Aorta (tissue), 5 donors: ENCODE measurements at regions not wholly inside any gene's neighbourhood (a gene's known extent, or its start where the extent isn't known, plus 50 kb on each side); places are given as distances from the start of the nearest gene placed in this dataset.

Experiments
- ATAC-seq: fragments of 200-7000 bp; cut with Tn5 transposase; one replicate; pipeline ENCODE4 v1.9.1; 2022; ENCODE audit warnings: moderate library complexity; ENCODE audit not compliant: low FRiP score
- DNase-seq, 2 donors: peaks; one replicate each; pipeline ENCODE4 v3.0.0-alpha.2; 2020
- H3K27ac ChIP-seq, 2 donors: one replicate each; pipeline ENCODE4 v1.5.1; 2013; ENCODE audit warnings: low read length in 2 of 2, mild to moderate bottlenecking in 2 of 2, moderate library complexity in 2 of 2, control low read depth in 1 of 2, inconsistent platforms in 1 of 2, low read depth in 1 of 2
- H3K27me3 ChIP-seq, 2 donors: one replicate each; pipeline ENCODE4 v1.6.1; 2013; ENCODE audit warnings: control low read depth in 1 of 2, low read length in 1 of 2, mild to moderate bottlenecking in 1 of 2, moderate library complexity in 1 of 2; ENCODE audit not compliant: insufficient read depth in 2 of 2, control insufficient read depth in 1 of 2
- H3K36me3 ChIP-seq, 2 donors: one replicate each; pipeline ENCODE4 v1.6.1; 2013; ENCODE audit warnings: control low read depth in 1 of 2, low read length in 1 of 2, mild to moderate bottlenecking in 1 of 2; ENCODE audit not compliant: insufficient read depth in 2 of 2, control insufficient read depth in 1 of 2
- H3K4me1 ChIP-seq, 2 donors: one replicate each; pipeline ENCODE4 v1.6.1; 2013; ENCODE audit warnings: low read length in 2 of 2, control low read depth in 1 of 2, mild to moderate bottlenecking in 1 of 2, moderate library complexity in 1 of 2; ENCODE audit not compliant: insufficient read depth in 2 of 2, control insufficient read depth in 1 of 2
- H3K4me3 ChIP-seq, 2 donors: one replicate each; pipeline ENCODE4 v1.5.1; 2013; ENCODE audit warnings: low read length in 2 of 2, control low read depth in 1 of 2, mild to moderate bottlenecking in 1 of 2
- H3K9me3 ChIP-seq: one replicate; pipeline ENCODE4 v1.6.1; 2013; ENCODE audit warnings: mild to moderate bottlenecking, low read length; ENCODE audit not compliant: control insufficient read depth
- WGBS, 2 donors: extraction: QIAGEN DNeasy Blood & Tissue Kit; methylation state at CpG; one replicate each; pipeline ENCODE4 v1.1.7; 2013; 5-methylcytosine and 5-hydroxymethylcytosine counted together
- intact Hi-C, 2 donors: fragments of 100-400 bp; cut with DNase I; formaldehyde crosslinking; loops; one replicate each; pipeline versions ENCODE4 v1.14.2 to v1.15.0; 2022
- donor health status: healthy with polysubstance abuse.
- donor health status: Bipolar disorder and iron deficiency.
- donor health status: DM: no; HTN: no; CAD: no.
- donor health status: DM: no; HTN: no; CAD: no.
- donor health status: DM: yes; HTN: yes; CAD: no.

DNA sequence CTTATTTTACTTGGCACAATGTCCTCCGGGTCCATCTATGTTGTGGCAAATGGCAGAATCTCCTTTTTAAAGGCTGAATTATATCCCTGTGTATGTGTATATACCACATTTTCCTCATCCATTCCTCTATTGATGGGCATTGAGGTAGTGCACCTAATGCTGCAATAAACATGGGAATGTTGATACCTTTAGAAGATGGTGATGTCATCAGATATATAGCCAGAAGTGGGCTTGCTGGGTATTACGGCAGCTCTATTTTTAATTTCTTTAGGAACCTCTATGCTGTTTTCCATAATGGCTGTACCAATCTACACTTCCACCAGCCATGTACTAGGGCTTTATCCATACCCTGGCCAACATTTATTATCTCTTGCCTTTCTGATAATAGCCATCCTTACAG lies 315.7 kb downstream of the FOXA2 start:
- H3K4me1 ChIP-seq = no peaks in the 10 kb centered on the region
- DNase-seq (no peak), ATAC-seq (no peak)
- H3K9me3 ChIP-seq = no peaks in the 10 kb centered on the region
- H3K27me3 ChIP-seq = peaks cover 0 to 3% of the 10 kb centered on the region in 2 donors
- H3K27ac ChIP-seq = no peak overlapping the region
- H3K36me3 ChIP-seq = no peaks in the 10 kb centered on the region
- intact Hi-C loops = no loop called here
- 36 to 39% methylated on average over 2 of the region's 2 CpGs for WGBS, 2 donors
- H3K4me3 ChIP-seq = no peak overlapping the region

- H3K27me3 ChIP-seq = no peaks in the 10 kb centered on the region
- ATAC-seq (no peak), DNase-seq (no peak)
- no peak overlapping the region for H3K27ac ChIP-seq
- 72 to 75% methylated on average over 4 of the region's 4 CpGs for WGBS, 2 donors
- intact Hi-C loops = no loop called here
- H3K36me3 ChIP-seq = no peaks in the 10 kb centered on the region
- H3K4me3 ChIP-seq = no peak overlapping the region
- H3K4me1 ChIP-seq = no peaks in the 10 kb centered on the region
- no peaks in the 10 kb centered on the region for H3K9me3 ChIP-seq
Measured at GRCh38 chr20:22264917-22265316, 319.5 kb downstream of the FOXA2 start.

- Histone ChIP-seq H3K27me3 (no peaks in the 10 kb centered on the region), H3K4me3 (no peak overlapping the region), H3K27ac (no peak overlapping the region), H3K9me3 (no peaks in the 10 kb centered on the region), H3K36me3 (no peaks in the 10 kb centered on the region), H3K4me1 (no peaks in the 10 kb centered on the region)
- ATAC-seq (no peak), DNase-seq (no peak)
- intact Hi-C loops = no loop called here
- 3 to 16% methylated on average over 1 of the region's 1 CpG for WGBS, 2 donors
Measured at GRCh38 chr20:22260506-22260905, 323.9 kb downstream of the FOXA2 start.

GRCh38 chr20:22257912-22258311 lies 326.5 kb downstream of the FOXA2 start:
- WGBS, 2 donors = 54 to 73% methylated on average over 6 of the region's 6 CpGs
- no peaks in the 10 kb centered on the region for H3K27me3 ChIP-seq
- no peak for DNase-seq
- no peak for ATAC-seq
- no peaks in the 10 kb centered on the region for H3K9me3 ChIP-seq
- H3K27ac ChIP-seq = no peak overlapping the region
- H3K36me3 ChIP-seq = no peaks in the 10 kb centered on the region
- intact Hi-C loops = no loop called here
- H3K4me1 ChIP-seq = no peaks in the 10 kb centered on the region
- H3K4me3 ChIP-seq = no peak overlapping the region

- no peak overlapping the region for H3K4me3 ChIP-seq
- intact Hi-C loops = no loop called here
- H3K36me3 ChIP-seq = no peaks in the 10 kb centered on the region
- DNase-seq (no peak), ATAC-seq (no peak)
- 31 to 33% methylated on average over 5 of the region's 5 CpGs for WGBS, 2 donors
- H3K27me3 ChIP-seq = no peaks in the 10 kb centered on the region
- no peaks in the 10 kb centered on the region for H3K4me1 ChIP-seq
- H3K27ac ChIP-seq = no peak overlapping the region
- no peaks in the 10 kb centered on the region for H3K9me3 ChIP-seq
Measured at GRCh38 chr20:22248051-22248667, 336.2 kb downstream of the FOXA2 start.

- no peak for DNase-seq
- H3K9me3 ChIP-seq = no peaks in the 10 kb centered on the region
- no peak overlapping the region for H3K27ac ChIP-seq
- no peaks in the 10 kb centered on the region for H3K36me3 ChIP-seq
- intact Hi-C loops = no loop called here
- ATAC-seq = no peak
- H3K4me1 ChIP-seq = no peaks in the 10 kb centered on the region
- 8 to 38% methylated on average over 3 of the region's 3 CpGs for WGBS, 2 donors
- no peaks in the 10 kb centered on the region for H3K27me3 ChIP-seq
- H3K4me3 ChIP-seq = no peak overlapping the region
Measured at GRCh38 chr20:22245139-22245538, 339.2 kb downstream of the FOXA2 start.

DNA sequence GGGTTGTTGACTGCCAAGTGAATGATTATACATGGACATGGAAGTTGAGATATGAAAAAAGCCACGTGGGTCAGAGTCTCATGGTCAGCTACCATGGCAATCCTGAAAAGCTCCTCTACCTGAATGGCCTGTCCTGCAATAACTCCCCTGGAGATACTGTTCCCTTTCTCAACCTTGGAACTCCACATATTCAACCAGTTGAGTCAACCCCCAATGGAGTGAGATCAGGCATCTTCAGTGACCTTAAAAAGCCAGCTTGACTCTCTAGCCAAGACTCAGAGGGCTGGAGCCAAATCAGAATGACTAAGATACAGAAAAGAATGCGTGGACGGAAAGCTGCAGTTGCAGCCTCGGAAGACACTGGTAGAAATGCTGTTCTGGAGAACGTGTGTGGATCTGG lies 341.3 kb downstream of the FOXA2 start:
- Histone ChIP-seq H3K4me1 (no peaks in the 10 kb centered on the region), H3K27me3 (no peaks in the 10 kb centered on the region), H3K36me3 (no peaks in the 10 kb centered on the region), H3K4me3 (no peak overlapping the region), H3K9me3 (no peaks in the 10 kb centered on the region), H3K27ac (no peak overlapping the region)
- 48 to 49% methylated on average over 5 of the region's 5 CpGs for WGBS, 2 donors
- intact Hi-C loops = no loop called here
- ATAC-seq = no peak
- DNase-seq = no peak

DNA sequence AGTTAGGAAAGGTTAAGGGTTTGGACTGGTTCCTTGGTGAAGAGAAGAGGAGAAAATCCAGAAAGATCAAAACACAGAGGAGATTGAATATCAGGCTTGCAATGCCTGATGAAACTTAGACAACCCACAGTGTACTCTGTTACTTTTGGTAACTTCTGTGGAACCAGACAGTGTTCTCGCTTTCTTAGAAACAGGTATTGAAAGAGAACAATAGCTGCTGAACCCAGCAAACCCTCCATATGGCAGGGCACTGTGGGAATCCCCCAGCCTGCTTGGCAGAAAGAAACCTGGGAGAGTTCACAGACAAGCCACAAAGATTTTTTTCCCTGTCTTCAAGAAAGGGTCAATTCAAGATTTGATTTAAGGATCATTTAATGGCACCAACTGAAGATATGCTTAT lies 342.8 kb downstream of the FOXA2 start:
- Histone ChIP-seq H3K36me3 (no peaks in the 10 kb centered on the region), H3K4me1 (no peaks in the 10 kb centered on the region), H3K4me3 (no peak overlapping the region), H3K27ac (no peak overlapping the region), H3K9me3 (no peaks in the 10 kb centered on the region), H3K27me3 (no peaks in the 10 kb centered on the region)
- no peak for DNase-seq
- no peak for ATAC-seq
- 82 to 85% methylated on average over 1 of the region's 1 CpG for whole genome bisulfite sequencing, 2 donors
- intact Hi-C loops = no loop called here

DNA sequence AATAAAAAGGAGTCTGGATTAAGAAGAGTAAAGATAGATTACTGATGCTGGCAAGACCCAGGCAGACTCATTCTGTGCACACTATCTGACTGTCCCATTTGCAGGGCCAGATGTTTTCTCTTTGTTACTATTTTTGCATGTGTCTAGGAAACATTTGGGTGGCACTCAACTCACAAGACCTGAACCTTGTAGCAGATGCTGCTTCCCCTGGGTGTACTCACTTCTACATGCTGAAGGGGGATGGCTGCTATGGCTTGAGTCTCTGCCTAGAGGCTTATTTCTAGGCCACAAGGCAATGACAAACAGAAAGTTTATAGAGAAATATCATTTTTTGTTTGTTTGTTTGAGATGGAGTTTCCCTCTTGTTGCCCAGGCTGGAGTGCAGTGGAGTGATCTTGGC lies 351.4 kb downstream of the FOXA2 start:
- Histone ChIP-seq H3K27me3 (no peaks in the 10 kb centered on the region), H3K4me1 (no peaks in the 10 kb centered on the region), H3K4me3 (no peak overlapping the region), H3K27ac (no peak overlapping the region), H3K36me3 (no peaks in the 10 kb centered on the region), H3K9me3 (no peaks in the 10 kb centered on the region)
- ATAC-seq = no peak
- intact Hi-C loops = no loop called here
- DNase-seq = no peak
